ENCODE measurements at regions not wholly inside any gene's neighbourhood (a gene's known extent, or its start where the extent isn't known, plus 50 kb on each side); places are given as distances from the start of the nearest gene placed in this dataset.
"Not testable (repeated sequence)": the region's sequence is repeated elsewhere in the genome, so short reads cannot be mapped to it uniquely, and the experiment has no call there.

DNA sequence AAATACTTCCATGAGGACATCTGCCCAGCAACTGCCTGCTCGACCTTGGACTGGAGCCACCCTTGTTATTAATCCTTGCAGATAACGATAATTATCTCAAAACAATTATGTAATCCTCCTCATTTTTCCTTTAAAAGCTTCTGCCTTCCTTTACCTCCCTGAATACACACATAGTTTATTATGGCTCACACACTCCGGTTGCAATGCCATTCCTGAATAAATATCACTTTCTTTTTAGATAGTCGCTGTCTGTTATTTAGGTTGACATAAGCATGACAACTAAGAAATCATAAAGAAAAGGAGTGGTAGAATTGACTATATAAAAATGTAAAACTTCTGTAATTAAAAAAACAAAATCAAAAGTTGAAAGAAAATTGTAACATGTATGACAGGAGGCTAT is 64.8 kb downstream of the B4GALT7 start:
- TF ChIP-seq CTCF (IDR thresholded peaks at IDR 0.05); SIN3A (IDR thresholded peaks at IDR 0.05; ENCODE audit: borderline replicate concordance, insufficient read depth, low read depth, low read length); POLR2AphosphoS5 (IDR thresholded peaks at IDR 0.05; ENCODE audit: low read depth, low read length); TCF7L2 (IDR thresholded peaks at IDR 0.05; ENCODE audit: low read depth, low read length): not testable (repeated sequence)
- TF ChIP-seq, protein P1, sequence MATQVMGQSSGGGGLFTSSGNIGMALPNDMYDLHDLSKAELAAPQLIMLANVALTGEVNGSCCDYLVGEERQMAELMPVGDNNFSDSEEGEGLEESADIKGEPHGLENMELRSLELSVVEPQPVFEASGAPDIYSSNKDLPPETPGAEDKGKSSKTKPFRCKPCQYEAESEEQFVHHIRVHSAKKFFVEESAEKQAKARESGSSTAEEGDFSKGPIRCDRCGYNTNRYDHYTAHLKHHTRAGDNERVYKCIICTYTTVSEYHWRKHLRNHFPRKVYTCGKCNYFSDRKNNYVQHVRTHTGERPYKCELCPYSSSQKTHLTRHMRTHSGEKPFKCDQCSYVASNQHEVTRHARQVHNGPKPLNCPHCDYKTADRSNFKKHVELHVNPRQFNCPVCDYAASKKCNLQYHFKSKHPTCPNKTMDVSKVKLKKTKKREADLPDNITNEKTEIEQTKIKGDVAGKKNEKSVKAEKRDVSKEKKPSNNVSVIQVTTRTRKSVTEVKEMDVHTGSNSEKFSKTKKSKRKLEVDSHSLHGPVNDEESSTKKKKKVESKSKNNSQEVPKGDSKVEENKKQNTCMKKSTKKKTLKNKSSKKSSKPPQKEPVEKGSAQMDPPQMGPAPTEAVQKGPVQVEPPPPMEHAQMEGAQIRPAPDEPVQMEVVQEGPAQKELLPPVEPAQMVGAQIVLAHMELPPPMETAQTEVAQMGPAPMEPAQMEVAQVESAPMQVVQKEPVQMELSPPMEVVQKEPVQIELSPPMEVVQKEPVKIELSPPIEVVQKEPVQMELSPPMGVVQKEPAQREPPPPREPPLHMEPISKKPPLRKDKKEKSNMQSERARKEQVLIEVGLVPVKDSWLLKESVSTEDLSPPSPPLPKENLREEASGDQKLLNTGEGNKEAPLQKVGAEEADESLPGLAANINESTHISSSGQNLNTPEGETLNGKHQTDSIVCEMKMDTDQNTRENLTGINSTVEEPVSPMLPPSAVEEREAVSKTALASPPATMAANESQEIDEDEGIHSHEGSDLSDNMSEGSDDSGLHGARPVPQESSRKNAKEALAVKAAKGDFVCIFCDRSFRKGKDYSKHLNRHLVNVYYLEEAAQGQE (IDR thresholded peaks at IDR 0.05; ENCODE audit: insufficient read depth in 1 of 2, low read depth in 2 of 2, low read length in 1 of 2): not testable (repeated sequence)

Data from Panc1 (cell line).